IPS DF 4.7 (cell line): ENCODE measurements at regions not wholly inside any gene's neighbourhood (a gene's known extent, or its start where the extent isn't known, plus 50 kb on each side); places are given as distances from the start of the nearest gene placed in this dataset.

ENCODE experiments used
- DNase-seq: peaks from one replicate; pipeline ENCODE4 v3.0.0-alpha.2; 2013; ENCODE audit warnings: low spot score; ENCODE audit errors: extremely low read depth

GRCh38 chr11:105333153-105333552, 193.6 kb upstream of the CARD18 start:
- DNase-seq: no peak

- DNase-seq: no peak
Measured at GRCh38 chr11:105332171-105332570, 192.6 kb upstream of the CARD18 start.

GRCh38 chr11:105328061-105328460, 188.5 kb upstream of the CARD18 start:
- DNase-seq: no peak

GRCh38 chr11:105324156-105324555, 184.6 kb upstream of the CARD18 start:
- DNase-seq: no peak

- DNase-seq: no peak
Measured at GRCh38 chr11:105321696-105322095, 182.1 kb upstream of the CARD18 start.

- DNase-seq: no peak
Measured at GRCh38 chr11:105315287-105315686, 175.7 kb upstream of the CARD18 start.

- no peak for DNase-seq
Measured at GRCh38 chr11:105312266-105312665, 172.7 kb upstream of the CARD18 start.

- DNase-seq: no peak
Measured at GRCh38 chr11:105298630-105299029, 159.1 kb upstream of the CARD18 start.

GRCh38 chr11:105298174-105298573, 158.6 kb upstream of the CARD18 start:
- no peak for DNase-seq

GRCh38 chr11:105297463-105297862, 157.9 kb upstream of the CARD18 start:
- no peak for DNase-seq

- no peak for DNase-seq
Measured at GRCh38 chr11:105296806-105297205, 157.2 kb upstream of the CARD18 start.

- DNase-seq: no peak
Measured at GRCh38 chr11:105296386-105296785, 156.8 kb upstream of the CARD18 start.

- no peak for DNase-seq
Measured at GRCh38 chr11:105282658-105283057, 143.1 kb upstream of the CARD18 start.

- DNase-seq: no peak
Measured at GRCh38 chr11:105274631-105275030, 135.1 kb upstream of the CARD18 start.

- DNase-seq: no peak
Measured at GRCh38 chr11:105273660-105274280, 134.2 kb upstream of the CARD18 start.

- no peak for DNase-seq
Measured at GRCh38 chr11:105269862-105270261, 130.3 kb upstream of the CARD18 start.

GRCh38 chr11:105268404-105269062, 129.0 kb upstream of the CARD18 start:
- no peak for DNase-seq

- no peak for DNase-seq
Measured at GRCh38 chr11:105265845-105266244, 126.3 kb upstream of the CARD18 start.

GRCh38 chr11:105260976-105261375, 121.4 kb upstream of the CARD18 start:
- DNase-seq: no peak

- DNase-seq: no peak
Measured at GRCh38 chr11:105245781-105246315, 106.3 kb upstream of the CARD18 start.

GRCh38 chr11:105244160-105244825, 104.7 kb upstream of the CARD18 start:
- DNase-seq: no peak

GRCh38 chr11:105241136-105241535, 101.6 kb upstream of the CARD18 start:
- DNase-seq: no peak
